OCI-LY7 (cell line): ENCODE measurements at regions not wholly inside any gene's neighbourhood (a gene's known extent, or its start where the extent isn't known, plus 50 kb on each side); places are given as distances from the start of the nearest gene placed in this dataset.

Experiments used
- BruUV-seq: library from RNA; stranded (reverse); fragments of 400-500 nt; replicated peaks from 2 replicates; lab custom pipeline; 2021; lab: Mats Ljungman, UMichigan
- CTCF ChIA-PET: fragments of 300-600 bp; sonication (Branson Sonifier 250); formaldehyde crosslinking; loops from one replicate; lab custom pipeline; 2022; ENCODE audit warnings: antibody characterized with exemption; ENCODE audit not compliant: unreplicated experiment; lab: Charles Lee
- POLR2A ChIA-PET: fragments of 300-600 bp; sonication (Branson Sonifier 250); formaldehyde crosslinking; loops from one replicate; lab custom pipeline; 2022; ENCODE audit warnings: antibody characterized with exemption; lab: Charles Lee
- DNase-seq: peaks from one replicate; pipeline ENCODE4 v3.0.0-alpha.2; 2015; ENCODE audit warnings: low spot score
- H2AFZ ChIP-seq: fragments of 200-600 bp; sonication (generic), shearing (Covaris generic); 2 replicates; pipeline ENCODE4 v1.6.1; 2014; ENCODE audit warnings: mild to moderate bottlenecking, antibody characterized with exemption, low read length, moderate library complexity
- H3K27ac ChIP-seq: fragments of 200-600 bp; sonication (generic); 2 replicates; pipeline ENCODE4 v1.5.1; 2014; ENCODE audit warnings: mixed run types, low read depth, mild to moderate bottlenecking, moderate library complexity, low read length, inconsistent platforms; ENCODE audit not compliant: poor library complexity, severe bottlenecking
- H3K36me3 ChIP-seq: fragments of 200-600 bp; sonication (generic); 2 replicates; pipeline ENCODE4 v1.6.1; 2014; ENCODE audit warnings: mild to moderate bottlenecking, antibody characterized with exemption, low read length, moderate library complexity, mixed read lengths; ENCODE audit not compliant: insufficient read depth
- H3K4me1 ChIP-seq: fragments of 200-600 bp; sonication (generic); 2 replicates; pipeline ENCODE4 v1.5.1; 2014; ENCODE audit warnings: mild to moderate bottlenecking, low read length; ENCODE audit not compliant: insufficient read depth, poor library complexity, severe bottlenecking
- H3K4me2 ChIP-seq: fragments of 200-600 bp; sonication (generic); 2 replicates; pipeline ENCODE4 v1.6.1; 2014; ENCODE audit warnings: mild to moderate bottlenecking, low read length
- H3K4me3 ChIP-seq: fragments of 200-600 bp; sonication (generic); 2 replicates; pipeline ENCODE4 v1.5.1; 2014; ENCODE audit warnings: mild to moderate bottlenecking, low read depth, low read length; ENCODE audit not compliant: poor library complexity, severe bottlenecking
- H3K79me2 ChIP-seq: fragments of 200-600 bp; sonication (generic); 2 replicates; pipeline ENCODE4 v1.6.1; 2016; ENCODE audit warnings: low read depth, mild to moderate bottlenecking, low read length, moderate library complexity, mixed read lengths; ENCODE audit not compliant: insufficient read depth
- H3K9me2 ChIP-seq: fragments of 200-600 bp; sonication (generic); 2 replicates; pipeline ENCODE4 v1.6.1; 2016; ENCODE audit warnings: mild to moderate bottlenecking, low read length, mixed read lengths; ENCODE audit not compliant: insufficient read depth
- H3K9me3 ChIP-seq: fragments of 200-600 bp; sonication (generic); 2 replicates; pipeline ENCODE4 v1.6.1; 2014; ENCODE audit warnings: mild to moderate bottlenecking, mixed run types, low read length, mixed read lengths
- H4K20me1 ChIP-seq: fragments of 200-600 bp; sonication (generic); 2 replicates; pipeline ENCODE4 v1.6.1; 2014; ENCODE audit warnings: mild to moderate bottlenecking, antibody characterized with exemption, low read length, moderate library complexity, mixed read lengths; ENCODE audit not compliant: insufficient read depth
- EZH2phosphoT487 ChIP-seq: fragments of 200-600 bp; sonication (generic); IDR thresholded peaks from 2 replicates; pipeline ENCODE4 v1.6.1; 2018; ENCODE audit warnings: low read depth, borderline replicate concordance, mild to moderate bottlenecking, mixed run types, antibody characterized with exemption, low read length, moderate library complexity, mixed read lengths
- intact Hi-C: fragments of 100-400 bp; cut with micrococcal nuclease; formaldehyde crosslinking; loops from one replicate; pipeline ENCODE4 v1.10.0; 2022; ENCODE audit not compliant: unreplicated experiment
- TF ChIP-seq, protein P1 (sequence below): fragments of 200-600 bp; sonication (generic); conservative IDR thresholded peaks from 2 replicates; pipeline ENCODE4 v1.5.1; 2014; ENCODE audit warnings: mild to moderate bottlenecking, antibody characterized with exemption, low read length, moderate library complexity, mixed read lengths

DNA sequence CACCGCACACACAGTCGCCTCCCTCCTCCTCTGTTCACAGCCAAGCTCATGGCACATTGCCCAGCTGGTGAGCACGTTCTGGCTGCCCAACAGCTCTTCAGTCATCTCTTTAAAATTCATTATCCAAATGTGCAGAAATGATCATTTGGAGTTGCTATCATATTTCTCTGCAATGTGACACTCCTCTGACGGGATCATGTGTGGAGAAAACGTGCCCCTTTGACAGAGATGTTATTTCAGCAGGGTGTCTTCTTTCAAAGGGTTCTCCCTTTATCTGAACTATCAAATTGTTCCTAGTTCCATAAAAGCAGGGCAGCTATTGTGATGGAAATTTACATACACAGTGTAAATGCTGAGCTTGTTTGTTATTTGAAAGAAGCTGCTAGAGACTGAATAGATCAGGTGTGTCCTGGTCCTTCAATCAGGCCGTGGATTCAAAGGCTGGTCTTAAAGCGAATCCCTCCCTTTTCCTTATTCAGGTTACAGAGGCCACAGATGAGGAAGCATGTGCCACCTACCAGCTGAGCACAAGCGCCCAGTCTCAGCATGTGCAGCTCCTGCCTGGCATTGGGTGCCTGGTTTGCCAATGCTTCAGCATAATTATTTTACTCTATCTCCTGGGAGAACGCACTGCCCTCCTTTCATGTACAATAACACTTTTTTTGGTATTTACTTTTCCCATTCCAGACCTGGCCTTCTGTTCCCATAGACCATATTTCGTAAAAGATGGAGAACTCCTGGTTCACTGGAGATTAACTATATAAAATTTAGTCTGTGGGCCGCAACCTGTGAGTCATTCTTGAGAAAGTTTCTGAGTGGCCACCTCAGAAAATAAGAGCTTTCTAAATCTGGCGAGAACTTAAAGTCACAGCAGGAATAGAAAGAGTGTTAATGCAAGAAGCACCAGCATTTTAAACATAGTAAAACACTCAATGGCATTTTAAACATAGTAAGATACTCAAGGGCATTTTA, 433.7 kb downstream of the ENC1 start:
- Histone ChIP-seq H3K4me3 (no peak overlapping the region), H3K9me2 (no peaks in the 10 kb centered on the region), H3K9me3 (no peaks in the 10 kb centered on the region), H3K79me2 (no peaks in the 10 kb centered on the region), H3K4me2 (no peak overlapping the region), H4K20me1 (no peaks in the 10 kb centered on the region), H3K36me3 (no peaks in the 10 kb centered on the region), H3K4me1 (no peaks in the 10 kb centered on the region), H2AFZ (no peak overlapping the region), H3K27ac (no peak overlapping the region)
- intact Hi-C loops = no loop called here
- ChIA-PET CTCF (no interaction called here), POLR2A (interaction anchor here (0.7 kb wide), 1 partner anchor 62 kb away, joined by 3 read pairs; no protein-coding TSS in a partner anchor)
- no peak for DNase-seq
- no peak for TF ChIP-seq EZH2phosphoT487
- TF ChIP-seq, protein P1, sequence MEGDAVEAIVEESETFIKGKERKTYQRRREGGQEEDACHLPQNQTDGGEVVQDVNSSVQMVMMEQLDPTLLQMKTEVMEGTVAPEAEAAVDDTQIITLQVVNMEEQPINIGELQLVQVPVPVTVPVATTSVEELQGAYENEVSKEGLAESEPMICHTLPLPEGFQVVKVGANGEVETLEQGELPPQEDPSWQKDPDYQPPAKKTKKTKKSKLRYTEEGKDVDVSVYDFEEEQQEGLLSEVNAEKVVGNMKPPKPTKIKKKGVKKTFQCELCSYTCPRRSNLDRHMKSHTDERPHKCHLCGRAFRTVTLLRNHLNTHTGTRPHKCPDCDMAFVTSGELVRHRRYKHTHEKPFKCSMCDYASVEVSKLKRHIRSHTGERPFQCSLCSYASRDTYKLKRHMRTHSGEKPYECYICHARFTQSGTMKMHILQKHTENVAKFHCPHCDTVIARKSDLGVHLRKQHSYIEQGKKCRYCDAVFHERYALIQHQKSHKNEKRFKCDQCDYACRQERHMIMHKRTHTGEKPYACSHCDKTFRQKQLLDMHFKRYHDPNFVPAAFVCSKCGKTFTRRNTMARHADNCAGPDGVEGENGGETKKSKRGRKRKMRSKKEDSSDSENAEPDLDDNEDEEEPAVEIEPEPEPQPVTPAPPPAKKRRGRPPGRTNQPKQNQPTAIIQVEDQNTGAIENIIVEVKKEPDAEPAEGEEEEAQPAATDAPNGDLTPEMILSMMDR = no peak
- BruUV-seq = no TSS peak

DNA sequence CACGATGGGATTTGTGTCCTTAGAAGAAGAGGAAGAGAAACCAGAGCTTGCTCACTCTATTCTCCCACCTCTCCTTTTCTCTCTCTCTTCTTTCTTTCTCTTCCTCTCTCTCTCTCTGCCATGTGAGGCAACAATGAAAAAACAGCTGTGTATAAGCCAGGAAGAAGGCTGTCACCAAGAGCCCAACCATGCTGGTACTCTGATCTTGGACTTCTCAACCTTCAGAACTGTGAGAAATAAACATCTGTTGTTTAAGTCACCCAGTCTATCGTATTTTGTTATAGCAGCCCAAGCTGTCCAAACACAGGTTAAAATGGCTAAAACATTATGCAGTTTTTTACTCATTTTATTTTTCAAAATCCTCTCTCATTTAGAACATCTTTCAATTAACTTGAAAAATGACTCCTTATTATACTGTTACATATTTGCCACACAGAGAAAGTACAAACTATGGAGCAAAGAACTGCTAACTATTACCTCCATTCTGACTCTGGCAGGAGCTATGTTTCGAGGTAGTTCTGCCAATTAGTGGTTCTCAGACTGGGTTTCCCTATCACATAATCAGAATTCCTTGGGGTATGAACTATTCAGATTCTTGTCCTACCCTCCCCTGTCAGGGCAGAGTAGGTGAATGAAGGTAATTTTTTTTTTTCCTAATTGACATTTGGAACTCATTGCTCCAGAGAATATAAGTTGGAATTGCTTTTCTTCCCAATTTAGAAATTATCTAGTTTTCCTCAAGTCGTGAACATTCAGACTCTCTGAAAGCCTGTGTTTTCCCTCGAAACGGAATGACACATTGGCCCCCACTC, 434.6 kb downstream of the ENC1 start:
- H3K4me2 ChIP-seq = no peak overlapping the region
- no peak for DNase-seq
- no peaks in the 10 kb centered on the region for H3K79me2 ChIP-seq
- BruUV-seq = no TSS peak
- no peak for TF ChIP-seq EZH2phosphoT487
- TF ChIP-seq, protein P1 = no peak
- no peaks in the 10 kb centered on the region for H4K20me1 ChIP-seq
- no peaks in the 10 kb centered on the region for H3K9me3 ChIP-seq
- H3K36me3 ChIP-seq = no peaks in the 10 kb centered on the region
- no peak overlapping the region for H3K27ac ChIP-seq
- intact Hi-C loops = no loop called here
- H3K4me3 ChIP-seq = no peak overlapping the region
- H2AFZ ChIP-seq = no peak overlapping the region
- ChIA-PET POLR2A (interaction anchor here (0.6 to 0.7 kb wide), 2 partner anchors 61 to 259 kb away, joined by 3 to 4 read pairs; no protein-coding TSS in a partner anchor), CTCF (no interaction called here)
- H3K9me2 ChIP-seq = no peaks in the 10 kb centered on the region
- H3K4me1 ChIP-seq = no peaks in the 10 kb centered on the region
